Liver (tissue), 8 donors: ENCODE measurements at regions not wholly inside any gene's neighbourhood (a gene's known extent, or its start where the extent isn't known, plus 50 kb on each side); places are given as distances from the start of the nearest gene placed in this dataset.

Source experiments
- DNase-seq: peaks from one replicate; pipeline ENCODE4 v3.0.0-alpha.2; 2017; ENCODE audit warnings: low spot score
- H3K27ac ChIP-seq, 2 donors: one replicate each; pipeline ENCODE4 v1.7.0; 2013; ENCODE audit warnings: inconsistent platforms in 2 of 2, low read length in 2 of 2, control low read depth in 1 of 2, low read depth in 1 of 2, mild to moderate bottlenecking in 1 of 2
- H3K27me3 ChIP-seq, 4 donors: one replicate each; pipeline versions ENCODE4 v1.6.1 to v1.7.0; 2013; ENCODE audit warnings: low read length in 3 of 4, inconsistent platforms in 1 of 4, mild to moderate bottlenecking in 1 of 4, moderate library complexity in 1 of 4; ENCODE audit not compliant: control insufficient read depth in 4 of 4, insufficient read depth in 4 of 4
- H3K36me3 ChIP-seq, 4 donors: one replicate each; pipeline versions ENCODE4 v1.6.1 to v1.7.0; 2013; ENCODE audit warnings: low read length in 3 of 4, mild to moderate bottlenecking in 3 of 4, low read depth in 1 of 4, moderate library complexity in 1 of 4; ENCODE audit not compliant: control insufficient read depth in 4 of 4, insufficient read depth in 3 of 4
- H3K4me1 ChIP-seq, 4 donors: one replicate each; pipeline versions ENCODE4 v1.6.1 to v1.7.0; 2013; ENCODE audit warnings: low read length in 3 of 4, mild to moderate bottlenecking in 3 of 4, moderate library complexity in 1 of 4; ENCODE audit not compliant: control insufficient read depth in 4 of 4, insufficient read depth in 4 of 4
- H3K4me3 ChIP-seq, 3 donors: one replicate each; pipeline versions ENCODE4 v1.6.1 to v1.7.0; 2013; ENCODE audit warnings: low read length in 3 of 3, control low read depth in 1 of 3, low read depth in 1 of 3, mild to moderate bottlenecking in 1 of 3
- H3K9ac ChIP-seq, 2 donors: one replicate each; pipeline ENCODE4 v1.7.0; 2013; ENCODE audit warnings: low read length in 2 of 2, mild to moderate bottlenecking in 2 of 2, moderate library complexity in 2 of 2, control low read depth in 1 of 2, low read depth in 1 of 2
- H3K9me3 ChIP-seq, 4 donors: one replicate each; pipeline versions ENCODE4 v1.6.1 to v1.7.0; 2013; ENCODE audit warnings: low read length in 3 of 4; ENCODE audit not compliant: control insufficient read depth in 4 of 4
- ATF3 ChIP-seq: IDR thresholded peaks from 2 replicates; pipeline ENCODE4 v1.6.1; 2016; ENCODE audit warnings: antibody characterized with exemption
- CTCF ChIP-seq: fragments of 150-350 bp; IDR thresholded peaks from 2 replicates; pipeline ENCODE4 v1.5.1; 2017; ENCODE audit warnings: improper control_type of control experiment, low read depth, low read length; ENCODE audit not compliant: missing input control
- EGR1 ChIP-seq, 2 donors: IDR thresholded peaks; 2 replicates each; pipeline ENCODE4 v1.6.1; 2016 to 2018; ENCODE audit warnings: antibody characterized with exemption in 2 of 2, low read depth in 2 of 2
- FOXA1 ChIP-seq: IDR thresholded peaks from 2 replicates; pipeline ENCODE4 v1.6.1; 2016; ENCODE audit warnings: antibody characterized with exemption
- FOXA2 ChIP-seq: IDR thresholded peaks from 2 replicates; pipeline ENCODE4 v1.6.1; 2016; ENCODE audit warnings: antibody characterized with exemption
- GABPA ChIP-seq, 2 donors: IDR thresholded peaks in 1 of 2; conservative IDR thresholded peaks in 1 of 2; 2 replicates each; pipeline ENCODE4 v1.6.1; 2016; ENCODE audit warnings: antibody characterized with exemption in 2 of 2, mild to moderate bottlenecking in 1 of 2, moderate library complexity in 1 of 2
- HNF4A ChIP-seq, 2 donors: conservative IDR thresholded peaks; 2 replicates each; pipeline ENCODE4 v1.6.1; 2016; ENCODE audit warnings: antibody characterized with exemption in 2 of 2, mild to moderate bottlenecking in 2 of 2
- HNF4G ChIP-seq: IDR thresholded peaks from 2 replicates; pipeline ENCODE4 v1.6.1; 2016; ENCODE audit warnings: antibody characterized with exemption
- JUND ChIP-seq, 2 donors: IDR thresholded peaks; 2 replicates each; pipeline ENCODE4 v1.6.1; 2016; ENCODE audit warnings: antibody characterized with exemption in 2 of 2
- NR2F2 ChIP-seq: IDR thresholded peaks from 2 replicates; pipeline ENCODE4 v1.6.1; 2016; ENCODE audit warnings: antibody characterized with exemption
- RAD21 ChIP-seq, 2 donors: IDR thresholded peaks; 2 replicates each; pipeline ENCODE4 v1.6.1; 2016; ENCODE audit warnings: antibody characterized with exemption in 2 of 2, mild to moderate bottlenecking in 2 of 2
- REST ChIP-seq: IDR thresholded peaks from 2 replicates; pipeline ENCODE4 v1.6.1; 2016; ENCODE audit warnings: antibody characterized with exemption, mild to moderate bottlenecking
- RXRA ChIP-seq, 2 donors: IDR thresholded peaks; 2 replicates each; pipeline ENCODE4 v1.6.1; 2017 to 2018; ENCODE audit warnings: antibody characterized with exemption in 2 of 2, mild to moderate bottlenecking in 1 of 2
- SP1 ChIP-seq: IDR thresholded peaks from 2 replicates; pipeline ENCODE4 v1.6.1; 2018; ENCODE audit warnings: antibody characterized with exemption, mild to moderate bottlenecking
- TAF1 ChIP-seq: conservative IDR thresholded peaks from 2 replicates; pipeline ENCODE4 v1.6.1; 2016; ENCODE audit warnings: antibody characterized with exemption, mild to moderate bottlenecking
- YY1 ChIP-seq: IDR thresholded peaks from 2 replicates; pipeline ENCODE4 v1.6.1; 2016; ENCODE audit warnings: antibody characterized with exemption, mild to moderate bottlenecking
- ZBTB33 ChIP-seq: IDR thresholded peaks from 2 replicates; pipeline ENCODE4 v1.6.1; 2016; ENCODE audit warnings: antibody characterized with exemption
- WGBS: extraction: QIAGEN DNeasy Blood & Tissue Kit; methylation state at CpG from one replicate; pipeline ENCODE4 v1.1.7; 2013; 5-methylcytosine and 5-hydroxymethylcytosine counted together
- TF ChIP-seq, protein P1 (sequence below): IDR thresholded peaks from 2 replicates; pipeline ENCODE4 v1.6.1; 2016; ENCODE audit warnings: antibody characterized with exemption
- donor health status: healthy.
- donor health status: healthy.
- donor health status: healthy.
- donor health status: healthy.
- donor health status: healthy.

DNA sequence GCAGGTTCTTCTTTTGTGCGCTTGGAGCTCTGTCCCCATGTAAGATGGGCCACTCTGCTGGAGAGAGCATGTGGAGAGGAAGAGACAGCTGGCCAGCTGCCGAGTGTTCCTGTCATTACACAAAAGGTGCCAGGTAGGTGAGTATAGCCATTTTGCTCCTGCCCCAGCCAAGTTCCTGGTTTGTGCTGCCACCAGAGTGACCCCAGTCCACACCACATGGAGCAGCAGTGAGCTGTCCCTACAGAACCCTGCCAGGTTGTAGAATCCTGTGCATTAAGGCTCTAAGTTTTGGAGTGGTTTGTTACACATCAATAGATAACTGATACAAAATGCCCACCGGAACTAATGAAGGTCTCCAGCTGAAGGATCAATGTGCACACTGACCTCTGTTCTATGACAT, 84.6 kb upstream of the GHITM start:
- no peak overlapping the region for H3K27ac ChIP-seq
- H3K36me3 ChIP-seq, result no peaks in the 10 kb centered on the region
- TF ChIP-seq JUND (IDR thresholded peaks at IDR 0.05), result no peak
- no peak for TF ChIP-seq REST
- TF ChIP-seq, protein P1, sequence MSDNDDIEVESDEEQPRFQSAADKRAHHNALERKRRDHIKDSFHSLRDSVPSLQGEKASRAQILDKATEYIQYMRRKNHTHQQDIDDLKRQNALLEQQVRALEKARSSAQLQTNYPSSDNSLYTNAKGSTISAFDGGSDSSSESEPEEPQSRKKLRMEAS, result no peak
- TF ChIP-seq RXRA (IDR thresholded peaks at IDR 0.05), result no peak
- no peak for TF ChIP-seq EGR1 (IDR thresholded peaks at IDR 0.05; ENCODE audit: low read depth in 2 of 2)
- TF ChIP-seq FOXA2, result no peak
- TF ChIP-seq NR2F2, result no peak
- TF ChIP-seq GABPA (IDR thresholded peaks at IDR 0.05 in 1 of 2, conservative IDR thresholded peaks at IDR 0.05 in 1 of 2), result no peak
- TF ChIP-seq FOXA1, result no peak
- TF ChIP-seq YY1, result no peak
- no peak for TF ChIP-seq RAD21 (IDR thresholded peaks at IDR 0.05)
- TF ChIP-seq ATF3, result no peak
- no peak for TF ChIP-seq CTCF
- TF ChIP-seq HNF4A (conservative IDR thresholded peaks at IDR 0.05), result no peak
- TF ChIP-seq TAF1, result no peak
- no peak for TF ChIP-seq HNF4G
- no peak for TF ChIP-seq SP1
- TF ChIP-seq ZBTB33, result no peak
- H3K9me3 ChIP-seq, result peaks cover 0 to 1% (median under 1%) of the 10 kb centered on the region in 4 donors
- 78% methylated on average over 3 of the region's 3 CpGs for WGBS
- no peak for DNase-seq
- H3K4me3 ChIP-seq, result no peak overlapping the region
- no peaks in the 10 kb centered on the region for H3K27me3 ChIP-seq
- no peak overlapping the region for H3K9ac ChIP-seq
- no peaks in the 10 kb centered on the region for H3K4me1 ChIP-seq
